GM12892 (cell line): ENCODE measurements at regions not wholly inside any gene's neighbourhood (a gene's known extent, or its start where the extent isn't known, plus 50 kb on each side); places are given as distances from the start of the nearest gene placed in this dataset.
"Not testable (repeated sequence)": the region's sequence is repeated elsewhere in the genome, so short reads cannot be mapped to it uniquely, and the experiment has no call there.

ENCODE experiments used
- DNase-seq: peaks from one replicate; pipeline ENCODE4 v3.0.0; 2011; ENCODE audit not compliant: insufficient read length
- FAIRE-seq: peaks from 2 replicates; lab custom pipeline; 2011; peaks lifted over from hg19 to GRCh38; lab: Jason Lieb, UNC
- POLR2A ChIP-seq: IDR thresholded peaks from 2 replicates; pipeline ENCODE4 v1.6.1; 2011; ENCODE audit warnings: low read depth, low read length, control low read depth
- POLR2AphosphoS5 ChIP-seq: IDR thresholded peaks from 2 replicates; pipeline ENCODE4 v1.6.1; 2011; ENCODE audit warnings: low read depth, low read length, control low read depth
- TAF1 ChIP-seq: IDR thresholded peaks from 2 replicates; pipeline ENCODE4 v1.6.1; 2011; ENCODE audit warnings: low read depth, mild to moderate bottlenecking, control low read depth, low read length, borderline replicate concordance

DNA sequence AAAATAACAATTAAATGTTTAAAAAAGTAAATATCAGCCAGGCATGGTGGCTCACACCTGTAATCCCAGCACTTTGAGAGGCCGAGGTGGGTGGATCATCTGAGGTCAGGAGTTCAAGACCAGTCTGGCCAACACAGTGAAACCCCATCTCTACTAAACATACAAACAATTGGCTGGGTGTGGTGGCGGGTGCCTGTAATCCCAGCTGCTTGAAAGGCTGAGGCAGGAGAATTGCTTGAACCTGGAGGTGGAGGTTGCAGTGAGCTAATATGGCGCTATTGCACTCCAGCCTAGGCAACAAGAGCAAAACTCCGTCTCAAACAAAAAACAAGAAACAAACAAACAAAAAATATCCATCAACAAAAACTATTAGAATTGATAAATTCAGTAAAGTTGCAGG, 77.5 kb downstream of the SNX5 start:
- not testable (repeated sequence) for FAIRE-seq, DNase-seq

DNA sequence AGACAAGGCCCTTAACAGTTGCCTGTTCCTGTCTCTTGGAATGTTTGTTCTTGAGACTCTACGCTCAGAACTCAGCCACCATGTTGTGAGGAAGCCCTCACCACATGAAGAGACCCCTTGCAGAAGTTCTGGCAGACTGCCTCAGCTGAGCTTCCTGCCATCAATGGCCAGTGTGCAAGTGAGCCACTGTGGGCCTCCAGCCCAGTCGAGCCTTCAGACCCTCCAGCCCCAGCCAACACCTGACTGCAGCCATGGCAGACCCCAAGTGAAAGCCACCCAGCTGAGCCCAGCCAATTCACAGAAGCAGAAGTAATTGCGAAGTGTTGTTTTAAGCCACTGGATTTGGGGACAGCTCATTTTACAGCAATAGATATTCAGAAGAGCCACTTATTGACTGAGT, 78.3 kb downstream of the SNX5 start:
- DNase-seq (no peak), FAIRE-seq (no peak)
- TF ChIP-seq POLR2A (no peak), POLR2AphosphoS5 (no peak), TAF1 (no peak)

GRCh38 chr20:17889226-17889625, 79.4 kb downstream of the SNX5 start:
- FAIRE-seq = no peak
- no peak for TF ChIP-seq POLR2AphosphoS5
- no peak for TF ChIP-seq POLR2A
- no peak for TF ChIP-seq TAF1
- DNase-seq = no peak

GRCh38 chr20:17888044-17888443, 80.5 kb downstream of the SNX5 start:
- DNase-seq = no peak
- FAIRE-seq = no peak
- TF ChIP-seq POLR2A (no peak), POLR2AphosphoS5 (no peak), TAF1 (no peak)

DNA sequence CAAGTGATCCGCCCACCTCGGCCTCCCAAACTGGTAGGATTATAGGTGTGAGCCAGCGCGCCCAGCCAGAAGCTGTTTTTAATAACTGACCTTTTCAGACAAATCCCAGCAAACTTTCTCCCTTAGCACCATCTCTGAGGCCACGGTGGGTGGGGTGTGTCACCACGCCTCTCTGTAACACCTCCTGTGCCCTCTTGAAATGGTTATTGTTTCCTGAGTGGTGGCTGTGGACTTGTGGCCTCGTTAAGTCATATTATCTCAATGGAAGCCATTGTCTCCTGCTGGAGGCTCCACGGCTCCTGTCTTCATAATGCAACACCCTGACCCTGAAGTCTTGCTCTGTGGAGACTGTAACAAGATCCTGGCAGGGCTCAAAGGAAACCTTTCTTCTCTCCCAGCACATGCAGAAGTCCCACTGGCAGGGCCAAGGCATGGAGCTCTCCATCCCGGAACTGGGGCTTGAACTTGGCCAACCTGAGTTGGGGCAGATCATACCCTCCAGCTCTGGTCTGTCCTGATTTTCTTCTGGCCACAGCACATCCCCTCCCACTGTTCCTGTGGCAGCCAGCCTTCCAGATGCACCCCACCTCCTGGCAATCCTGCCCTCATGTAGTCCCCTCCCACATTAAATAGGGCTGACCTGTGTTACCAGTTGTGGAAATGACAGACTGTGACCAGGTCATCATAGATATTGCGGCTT, 81.1 kb downstream of the SNX5 start:
- DNase-seq = no peak
- TF ChIP-seq POLR2AphosphoS5 = no peak
- TF ChIP-seq POLR2A = no peak
- no peak for TF ChIP-seq TAF1
- FAIRE-seq = no peak

DNA sequence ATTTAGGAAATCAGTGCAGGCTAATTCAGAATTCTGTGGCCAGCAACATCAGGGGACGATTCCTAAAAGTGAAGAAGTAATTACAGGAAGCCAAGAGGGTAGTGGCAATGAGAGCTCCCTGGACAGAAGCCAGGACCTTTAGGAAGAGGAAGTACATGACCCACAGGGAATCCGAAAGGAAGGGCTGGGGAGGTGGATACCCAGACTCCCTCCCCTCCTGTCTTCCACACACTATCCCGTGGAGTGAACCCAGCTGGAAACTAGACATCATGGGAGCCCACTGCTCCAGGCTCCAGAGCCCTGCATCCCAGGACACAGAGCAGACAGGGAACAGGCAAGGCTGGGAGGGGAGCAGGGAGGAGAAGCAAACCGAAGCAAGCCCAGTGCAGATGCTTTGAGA, 83.0 kb downstream of the SNX5 start:
- DNase-seq (no peak), FAIRE-seq (no peak)

DNA sequence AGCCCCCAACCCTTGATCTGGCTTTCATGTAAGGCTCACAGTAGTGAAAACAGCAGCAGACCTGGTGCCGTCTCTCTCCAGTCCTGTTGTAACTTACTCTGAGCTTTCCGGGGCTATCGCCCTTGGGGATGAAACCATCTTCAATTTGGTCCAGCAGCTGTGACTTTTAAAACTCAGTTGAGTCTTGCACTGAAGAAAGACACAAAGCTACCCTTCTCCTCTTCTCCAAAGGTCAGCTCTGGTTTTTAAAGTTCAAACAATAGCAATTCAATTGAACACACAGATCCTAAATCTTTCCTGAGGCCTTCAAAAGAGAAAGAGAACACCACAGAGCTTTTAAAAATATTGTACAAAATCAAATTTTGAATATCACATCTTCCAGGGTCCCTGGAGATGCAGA, 83.5 kb downstream of the SNX5 start:
- TF ChIP-seq POLR2AphosphoS5 (no peak), TAF1 (no peak), POLR2A (no peak)
- FAIRE-seq = no peak

More for the DNA sequence above, 83.0 kb downstream of the SNX5 start:
- TF ChIP-seq POLR2AphosphoS5 (no peak), POLR2A (no peak), TAF1 (no peak)

DNA sequence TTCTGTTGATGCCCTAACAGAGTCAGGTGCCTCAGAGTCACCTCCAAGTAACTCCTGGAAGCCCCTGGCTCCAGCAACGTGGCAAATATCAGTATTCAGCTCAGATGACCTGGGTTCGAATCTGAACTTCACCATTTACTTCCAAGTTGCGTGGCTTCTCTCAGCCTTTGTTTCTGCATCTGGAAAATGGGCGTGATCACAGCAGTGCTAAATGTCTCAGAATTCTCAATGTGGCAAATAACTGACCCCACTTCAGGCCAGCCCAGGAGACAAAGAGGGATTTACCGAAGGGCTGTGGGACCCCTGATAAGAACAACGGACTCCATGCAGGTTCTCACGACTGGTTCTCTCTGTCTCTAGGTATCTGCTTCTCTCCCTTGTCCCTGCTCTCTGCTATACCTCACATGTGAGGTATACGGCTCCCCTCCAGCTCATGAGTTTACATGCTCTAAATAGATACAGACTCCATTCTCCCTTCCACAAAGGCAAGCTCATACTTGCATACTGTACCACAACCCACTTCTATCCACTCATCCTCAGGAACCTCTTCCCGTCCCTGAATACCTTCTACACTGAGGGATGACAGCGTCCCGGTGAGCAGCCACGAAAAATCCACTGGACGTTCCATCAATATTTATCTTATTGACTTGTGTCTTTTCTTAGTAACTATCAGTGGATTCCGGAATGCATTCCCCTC, 84.1 kb downstream of the SNX5 start:
- FAIRE-seq (no peak), DNase-seq (no peak)
- no peak for TF ChIP-seq TAF1
- TF ChIP-seq POLR2A = no peak
- TF ChIP-seq POLR2AphosphoS5 = no peak

More for the DNA sequence above, 83.5 kb downstream of the SNX5 start:
- DNase-seq = no peak

- no peak for DNase-seq
- FAIRE-seq = no peak
- TF ChIP-seq POLR2AphosphoS5 (no peak), POLR2A (no peak), TAF1 (no peak)
Observed at GRCh38 chr20:17883592-17884306, 84.8 kb downstream of the SNX5 start.

DNA sequence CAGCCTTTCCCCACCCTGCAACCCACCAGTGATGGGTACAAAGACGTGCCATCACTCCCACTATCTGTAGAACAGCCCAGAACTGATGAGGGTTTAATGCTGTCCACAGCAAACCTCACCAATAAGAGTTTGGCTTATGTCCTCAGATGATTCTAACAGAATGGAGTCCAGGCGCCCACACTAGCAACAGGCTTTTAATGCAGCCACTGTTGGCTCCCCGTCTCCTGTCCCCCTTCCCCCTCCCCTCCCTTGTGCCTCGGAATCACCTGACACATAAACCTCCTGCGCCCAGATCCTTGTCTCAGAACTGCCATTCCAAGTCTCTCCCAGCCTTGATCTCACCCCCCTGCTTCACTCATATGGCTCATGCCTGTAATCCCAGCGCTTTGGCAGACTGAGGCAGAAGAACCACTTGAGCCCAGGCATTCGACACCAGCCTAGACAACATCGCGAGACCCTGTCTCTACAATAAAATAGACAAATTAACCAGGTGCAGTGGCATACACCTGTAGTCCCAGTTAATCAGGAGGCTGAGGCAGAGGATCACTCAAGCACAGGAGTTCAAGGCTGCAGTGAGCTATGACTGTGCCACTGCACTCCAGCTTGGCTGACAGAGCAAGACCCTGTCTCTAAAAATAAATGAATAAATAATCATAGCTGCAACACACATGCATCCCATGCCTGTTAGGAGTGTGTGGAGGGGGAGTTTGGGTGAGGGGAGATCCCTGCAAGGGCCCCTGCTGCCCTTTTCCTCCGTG, 85.6 kb downstream of the SNX5 start:
- TF ChIP-seq POLR2A (no peak), POLR2AphosphoS5 (no peak), TAF1 (no peak)
- FAIRE-seq (no peak), DNase-seq (no peak)

GRCh38 chr20:17882065-17882833, 86.3 kb downstream of the SNX5 start:
- no peak for FAIRE-seq
- DNase-seq = no peak
- TF ChIP-seq POLR2A = no peak
- TF ChIP-seq POLR2AphosphoS5 = no peak
- TF ChIP-seq TAF1 = no peak
